ENCODE measurements at regions not wholly inside any gene's neighbourhood (a gene's known extent, or its start where the extent isn't known, plus 50 kb on each side); places are given as distances from the start of the nearest gene placed in this dataset.

DNA sequence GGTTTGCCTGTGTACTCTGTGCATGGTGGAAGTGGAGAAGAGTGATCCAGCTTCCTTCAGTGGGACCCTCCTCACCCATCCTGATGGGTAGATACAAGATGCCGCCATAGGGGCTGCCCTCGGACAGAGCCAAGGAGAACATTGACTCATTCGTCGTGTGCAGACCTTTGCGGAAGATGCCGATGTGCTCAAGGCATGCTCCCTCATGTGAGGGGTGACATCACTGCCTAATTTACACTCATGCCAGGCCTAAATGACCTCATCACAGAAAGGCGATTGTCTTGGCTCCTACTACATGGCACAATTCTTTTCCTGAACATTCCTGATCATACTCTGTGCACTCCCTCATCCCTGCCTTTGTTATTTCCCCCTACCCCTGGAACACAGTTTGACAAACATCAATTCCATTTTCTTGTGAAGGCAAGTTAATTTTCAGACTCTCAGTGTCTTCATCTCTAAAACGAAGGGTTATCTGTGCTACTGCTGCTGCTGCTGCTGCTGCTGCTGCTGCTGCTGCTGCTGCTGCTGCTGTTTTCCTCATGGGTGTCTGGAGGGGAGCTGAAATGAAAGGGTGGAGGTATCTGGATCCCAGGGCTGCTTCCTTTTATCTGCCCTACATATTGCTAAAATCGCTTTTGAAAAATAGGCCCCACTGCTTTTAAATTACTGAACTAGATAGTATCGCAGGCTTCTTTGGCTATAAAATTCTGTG is 146.5 kb upstream of the ARGLU1 start:
- TF ChIP-seq POLR2AphosphoS5 (IDR thresholded peaks at IDR 0.05; ENCODE audit: insufficient read depth, low read depth, low read length), result no peak
- TF ChIP-seq, protein P1, sequence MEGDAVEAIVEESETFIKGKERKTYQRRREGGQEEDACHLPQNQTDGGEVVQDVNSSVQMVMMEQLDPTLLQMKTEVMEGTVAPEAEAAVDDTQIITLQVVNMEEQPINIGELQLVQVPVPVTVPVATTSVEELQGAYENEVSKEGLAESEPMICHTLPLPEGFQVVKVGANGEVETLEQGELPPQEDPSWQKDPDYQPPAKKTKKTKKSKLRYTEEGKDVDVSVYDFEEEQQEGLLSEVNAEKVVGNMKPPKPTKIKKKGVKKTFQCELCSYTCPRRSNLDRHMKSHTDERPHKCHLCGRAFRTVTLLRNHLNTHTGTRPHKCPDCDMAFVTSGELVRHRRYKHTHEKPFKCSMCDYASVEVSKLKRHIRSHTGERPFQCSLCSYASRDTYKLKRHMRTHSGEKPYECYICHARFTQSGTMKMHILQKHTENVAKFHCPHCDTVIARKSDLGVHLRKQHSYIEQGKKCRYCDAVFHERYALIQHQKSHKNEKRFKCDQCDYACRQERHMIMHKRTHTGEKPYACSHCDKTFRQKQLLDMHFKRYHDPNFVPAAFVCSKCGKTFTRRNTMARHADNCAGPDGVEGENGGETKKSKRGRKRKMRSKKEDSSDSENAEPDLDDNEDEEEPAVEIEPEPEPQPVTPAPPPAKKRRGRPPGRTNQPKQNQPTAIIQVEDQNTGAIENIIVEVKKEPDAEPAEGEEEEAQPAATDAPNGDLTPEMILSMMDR (IDR thresholded peaks at IDR 0.05; ENCODE audit: extremely low read depth in 1 of 2, insufficient read depth in 1 of 2, low read depth in 1 of 2, low read length in 2 of 2), result no peak
- no peak for TF ChIP-seq FOS (IDR thresholded peaks at IDR 0.05; ENCODE audit: borderline replicate concordance, insufficient read depth, low read length)
- no peak for TF ChIP-seq MYC (IDR thresholded peaks at IDR 0.05; ENCODE audit: low read depth, low read length)
- no peak for TF ChIP-seq EZH2 (IDR thresholded peaks at IDR 0.05; ENCODE audit: borderline replicate concordance, low read depth, low read length, severe bottlenecking)
- TF ChIP-seq POLR2A (IDR thresholded peaks at IDR 0.05; ENCODE audit: low read depth, low read length), result no peak
- no peak for TF ChIP-seq GATA2 (IDR thresholded peaks at IDR 0.05; ENCODE audit: insufficient read depth, insufficient read length, low read depth, low read length)
